ENCODE measurements at regions not wholly inside any gene's neighbourhood (a gene's known extent, or its start where the extent isn't known, plus 50 kb on each side); places are given as distances from the start of the nearest gene placed in this dataset.

DNA sequence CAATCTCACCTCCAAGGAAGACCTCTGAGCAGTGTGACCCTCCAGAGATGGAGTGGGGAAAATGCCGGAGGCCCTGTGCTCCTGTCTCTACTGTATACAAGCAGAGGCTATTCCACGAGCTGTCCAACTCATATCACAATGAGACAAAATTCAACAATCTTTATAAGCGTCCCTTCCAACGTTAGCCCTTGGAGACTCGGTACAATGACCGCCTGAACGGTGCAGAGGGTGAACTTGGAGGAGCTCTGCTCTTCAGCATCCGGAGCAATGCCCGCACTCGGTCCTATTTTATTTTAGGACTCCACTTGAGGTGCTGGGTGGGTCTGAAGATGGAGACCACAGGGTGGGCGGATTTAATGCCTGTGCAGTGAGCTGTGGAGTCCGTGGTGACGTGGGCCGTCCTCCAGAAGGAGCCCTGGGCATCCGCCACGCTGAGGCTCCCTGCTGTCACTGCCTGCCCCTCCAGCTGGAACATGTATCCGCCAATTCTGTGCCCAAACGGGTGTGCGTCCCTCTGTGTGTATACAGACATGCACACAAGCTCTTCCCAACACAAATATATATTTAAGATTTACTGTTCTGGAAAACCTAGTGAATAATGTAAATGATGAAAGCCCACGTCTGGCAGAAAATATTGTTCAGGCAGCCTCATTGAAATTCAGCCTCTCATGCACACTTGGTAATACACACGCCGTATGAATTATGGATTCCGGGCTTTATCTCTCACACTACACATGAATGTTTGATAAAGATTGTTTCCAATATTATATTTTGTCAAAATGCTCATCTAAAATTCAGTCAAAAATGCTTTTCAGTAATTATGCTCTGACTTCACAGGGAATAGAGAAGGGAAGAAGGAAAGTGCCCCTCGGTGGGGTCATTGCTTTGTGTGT lies 239.9 kb upstream of the ZMIZ1 start:
- TF ChIP-seq, protein P1, sequence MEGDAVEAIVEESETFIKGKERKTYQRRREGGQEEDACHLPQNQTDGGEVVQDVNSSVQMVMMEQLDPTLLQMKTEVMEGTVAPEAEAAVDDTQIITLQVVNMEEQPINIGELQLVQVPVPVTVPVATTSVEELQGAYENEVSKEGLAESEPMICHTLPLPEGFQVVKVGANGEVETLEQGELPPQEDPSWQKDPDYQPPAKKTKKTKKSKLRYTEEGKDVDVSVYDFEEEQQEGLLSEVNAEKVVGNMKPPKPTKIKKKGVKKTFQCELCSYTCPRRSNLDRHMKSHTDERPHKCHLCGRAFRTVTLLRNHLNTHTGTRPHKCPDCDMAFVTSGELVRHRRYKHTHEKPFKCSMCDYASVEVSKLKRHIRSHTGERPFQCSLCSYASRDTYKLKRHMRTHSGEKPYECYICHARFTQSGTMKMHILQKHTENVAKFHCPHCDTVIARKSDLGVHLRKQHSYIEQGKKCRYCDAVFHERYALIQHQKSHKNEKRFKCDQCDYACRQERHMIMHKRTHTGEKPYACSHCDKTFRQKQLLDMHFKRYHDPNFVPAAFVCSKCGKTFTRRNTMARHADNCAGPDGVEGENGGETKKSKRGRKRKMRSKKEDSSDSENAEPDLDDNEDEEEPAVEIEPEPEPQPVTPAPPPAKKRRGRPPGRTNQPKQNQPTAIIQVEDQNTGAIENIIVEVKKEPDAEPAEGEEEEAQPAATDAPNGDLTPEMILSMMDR (conservative IDR thresholded peaks at IDR 0.05 in 1 of 2, IDR thresholded peaks at IDR 0.05 in 1 of 2; ENCODE audit: extremely low read depth in 1 of 2, insufficient read depth in 1 of 2, low read depth in 1 of 2, low read length in 2 of 2), result no peak
- no peak for TF ChIP-seq EZH2 (IDR thresholded peaks at IDR 0.05; ENCODE audit: borderline replicate concordance, low read length)

All from mammary epithelial cell (primary cell).